Testis (tissue), 2 donors: ENCODE measurements at regions not wholly inside any gene's neighbourhood (a gene's known extent, or its start where the extent isn't known, plus 50 kb on each side); places are given as distances from the start of the nearest gene placed in this dataset.

Source experiments
- DNase-seq: peaks from one replicate; pipeline ENCODE4 v3.0.0-alpha.2; 2019
- H3K27ac ChIP-seq, 2 donors: fragments of 200-600 bp; sonication (generic); one replicate each; pipeline ENCODE4 v1.5.1; 2019
- H3K27me3 ChIP-seq: fragments of 200-600 bp; sonication (generic); one replicate; pipeline ENCODE4 v1.5.1; 2019
- H3K36me3 ChIP-seq: fragments of 200-600 bp; sonication (generic); one replicate; pipeline ENCODE4 v1.5.1; 2017; ENCODE audit warnings: low read depth; ENCODE audit errors: missing control alignments
- H3K4me1 ChIP-seq: fragments of 200-600 bp; sonication (generic); one replicate; pipeline ENCODE4 v1.5.1; 2019
- H3K4me3 ChIP-seq, 2 donors: fragments of 200-600 bp; sonication (generic); one replicate each; pipeline ENCODE4 v1.5.1; 2017 to 2019
- H3K9me3 ChIP-seq: fragments of 200-600 bp; sonication (generic); one replicate; pipeline ENCODE4 v1.5.1; 2017
- POLR2A ChIP-seq: fragments of 450-650 bp; IDR thresholded peaks from one replicate; pipeline ENCODE4 v1.6.1; 2017; ENCODE audit warnings: antibody characterized with exemption, mild to moderate bottlenecking, moderate library complexity
- WGBS, 2 donors: methylation state at CpG; one replicate each; pipeline ENCODE4 v1.1.5; 2018; 5-methylcytosine and 5-hydroxymethylcytosine counted together
- intact Hi-C: fragments of 100-400 bp; cut with DNase I; formaldehyde crosslinking; loops from one replicate; pipeline ENCODE4 v1.15.1; 2023; ENCODE audit warnings: low total_unique reads
- TF ChIP-seq, protein P1 (sequence below), 3 experiments: fragments of 450-650 bp in 2 of 3; fragments of 200-600 bp in 1 of 3; sonication (generic) in 1 of 3; IDR thresholded peaks; one replicate each; pipeline ENCODE4 v1.5.1; 2016 to 2019; ENCODE audit warnings: antibody characterized with exemption in 3 of 3, mild to moderate bottlenecking in 2 of 3, moderate library complexity in 1 of 3

DNA sequence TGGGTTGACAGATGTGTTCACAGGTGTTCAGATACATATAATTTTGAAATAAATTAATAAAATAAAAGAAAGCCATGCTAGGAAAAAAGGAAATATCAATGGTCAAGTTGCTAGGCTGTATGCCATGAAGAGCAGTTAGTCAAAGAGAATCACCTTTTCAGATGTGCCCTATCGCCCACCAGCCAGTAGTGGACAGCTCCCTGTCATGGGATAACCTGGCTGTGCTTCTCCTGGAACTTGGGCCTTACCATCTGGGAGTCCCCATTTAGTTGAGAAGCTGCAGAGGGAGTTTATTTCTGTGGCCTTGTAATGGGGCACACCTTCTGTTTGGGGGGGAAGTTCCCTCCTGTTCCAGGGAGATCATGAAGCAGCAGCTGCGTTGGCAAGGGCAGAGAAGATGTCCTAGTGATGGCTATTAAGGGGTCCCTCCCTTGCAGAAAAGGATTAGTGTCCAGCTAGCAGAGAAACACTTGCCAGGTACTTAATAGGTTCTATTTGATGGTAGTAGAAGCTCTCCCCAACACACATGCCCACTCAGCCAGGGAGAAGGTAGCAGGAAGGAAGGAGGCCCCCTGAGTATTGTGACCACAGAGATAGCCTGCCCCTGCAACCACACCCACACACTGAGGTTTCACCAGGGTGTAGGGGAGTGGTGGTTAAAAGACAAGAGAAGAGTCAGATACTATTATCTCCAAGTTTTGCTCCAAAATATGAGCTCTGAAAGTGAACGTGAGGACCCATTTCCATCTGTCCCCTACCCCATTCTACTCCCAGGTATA is 117.7 kb downstream of the B3GNT2 start:
- peaks cover 7% of the 10 kb centered on the region for H3K4me1 ChIP-seq
- WGBS, 2 donors = 74 to 90% methylated on average over 3 of the region's 3 CpGs
- H3K9me3 ChIP-seq = no peaks in the 10 kb centered on the region
- H3K27ac ChIP-seq = no peak overlapping the region
- H3K27me3 ChIP-seq = no peaks in the 10 kb centered on the region
- TF ChIP-seq, protein P1, sequence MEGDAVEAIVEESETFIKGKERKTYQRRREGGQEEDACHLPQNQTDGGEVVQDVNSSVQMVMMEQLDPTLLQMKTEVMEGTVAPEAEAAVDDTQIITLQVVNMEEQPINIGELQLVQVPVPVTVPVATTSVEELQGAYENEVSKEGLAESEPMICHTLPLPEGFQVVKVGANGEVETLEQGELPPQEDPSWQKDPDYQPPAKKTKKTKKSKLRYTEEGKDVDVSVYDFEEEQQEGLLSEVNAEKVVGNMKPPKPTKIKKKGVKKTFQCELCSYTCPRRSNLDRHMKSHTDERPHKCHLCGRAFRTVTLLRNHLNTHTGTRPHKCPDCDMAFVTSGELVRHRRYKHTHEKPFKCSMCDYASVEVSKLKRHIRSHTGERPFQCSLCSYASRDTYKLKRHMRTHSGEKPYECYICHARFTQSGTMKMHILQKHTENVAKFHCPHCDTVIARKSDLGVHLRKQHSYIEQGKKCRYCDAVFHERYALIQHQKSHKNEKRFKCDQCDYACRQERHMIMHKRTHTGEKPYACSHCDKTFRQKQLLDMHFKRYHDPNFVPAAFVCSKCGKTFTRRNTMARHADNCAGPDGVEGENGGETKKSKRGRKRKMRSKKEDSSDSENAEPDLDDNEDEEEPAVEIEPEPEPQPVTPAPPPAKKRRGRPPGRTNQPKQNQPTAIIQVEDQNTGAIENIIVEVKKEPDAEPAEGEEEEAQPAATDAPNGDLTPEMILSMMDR (IDR thresholded peaks at IDR 0.05) = no peak
- TF ChIP-seq POLR2A = no peak
- H3K4me3 ChIP-seq = no peak overlapping the region
- DNase-seq = no peak
- H3K36me3 ChIP-seq = no peaks in the 10 kb centered on the region
- intact Hi-C loops = no loop called here

DNA sequence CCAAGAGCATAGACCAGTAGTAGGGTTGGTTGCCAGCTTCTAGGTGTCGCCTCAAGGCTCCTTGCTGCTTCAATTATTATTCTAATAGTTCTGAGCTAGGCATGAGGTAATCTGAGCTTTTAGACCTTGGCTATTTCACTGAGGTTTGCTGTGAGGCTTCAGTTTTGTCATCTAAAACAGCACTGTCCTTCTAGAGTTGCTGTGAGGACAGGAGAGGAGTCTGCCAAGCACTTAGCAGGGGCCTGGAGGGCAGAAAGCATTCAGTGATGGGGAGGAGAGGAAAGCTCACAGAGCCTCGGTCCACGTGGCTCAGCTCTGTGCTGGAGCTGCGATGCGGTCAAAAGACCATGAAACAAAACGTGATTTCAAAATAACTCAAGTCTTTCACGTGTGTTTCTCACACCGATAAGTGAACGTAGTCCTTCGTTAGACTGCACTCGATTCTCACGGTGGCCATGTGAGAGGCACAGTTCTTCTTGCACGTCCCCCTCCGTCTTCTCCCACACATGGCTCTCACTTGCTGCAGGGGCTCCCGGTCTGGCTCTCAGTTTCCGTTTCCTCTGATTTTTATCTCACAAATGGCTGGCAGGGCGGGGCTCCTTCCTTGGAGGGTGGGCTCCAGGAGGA is 113.7 kb downstream of the B3GNT2 start:
- Histone ChIP-seq H3K27ac (no peak overlapping the region), H3K4me1 (peaks cover 3% of the 10 kb centered on the region), H3K4me3 (no peak overlapping the region), H3K27me3 (no peaks in the 10 kb centered on the region), H3K9me3 (no peaks in the 10 kb centered on the region), H3K36me3 (no peaks in the 10 kb centered on the region)
- 50 to 52% methylated on average over 17 of the region's 17 CpGs for WGBS, 2 donors
- TF ChIP-seq POLR2A = no peak
- TF ChIP-seq, protein P1 (IDR thresholded peaks at IDR 0.05) = no peak
- DNase-seq = no peak
- intact Hi-C loops = no loop called here

DNA sequence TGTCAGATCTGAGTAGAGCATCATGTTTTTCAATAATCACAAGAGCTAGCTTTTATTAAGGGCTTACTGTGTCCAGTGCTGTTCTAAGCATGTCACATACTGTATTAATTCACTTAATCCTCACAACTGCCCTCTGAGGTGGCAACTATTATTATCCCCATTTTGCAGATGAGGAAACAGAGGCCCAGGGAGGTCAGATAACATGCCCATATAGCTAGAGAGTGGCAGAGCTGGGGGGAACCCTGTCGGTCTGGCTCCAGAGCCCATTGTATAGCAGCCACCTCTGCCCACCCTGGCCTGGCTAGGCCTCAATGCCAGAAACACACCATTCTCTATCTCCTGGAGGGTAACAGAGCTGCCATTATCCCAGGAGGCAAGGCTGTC is 113.2 kb downstream of the B3GNT2 start:
- H3K4me1 ChIP-seq = peaks cover 3% of the 10 kb centered on the region
- TF ChIP-seq POLR2A = no peak
- TF ChIP-seq, protein P1 (IDR thresholded peaks at IDR 0.05) = no peak
- no peak overlapping the region for H3K27ac ChIP-seq
- intact Hi-C loops = no loop called here
- 94 to 100% methylated on average over 1 of the region's 1 CpG for WGBS, 2 donors
- H3K27me3 ChIP-seq = no peaks in the 10 kb centered on the region
- H3K9me3 ChIP-seq = no peaks in the 10 kb centered on the region
- H3K4me3 ChIP-seq = no peak overlapping the region
- H3K36me3 ChIP-seq = no peaks in the 10 kb centered on the region
- no peak for DNase-seq

DNA sequence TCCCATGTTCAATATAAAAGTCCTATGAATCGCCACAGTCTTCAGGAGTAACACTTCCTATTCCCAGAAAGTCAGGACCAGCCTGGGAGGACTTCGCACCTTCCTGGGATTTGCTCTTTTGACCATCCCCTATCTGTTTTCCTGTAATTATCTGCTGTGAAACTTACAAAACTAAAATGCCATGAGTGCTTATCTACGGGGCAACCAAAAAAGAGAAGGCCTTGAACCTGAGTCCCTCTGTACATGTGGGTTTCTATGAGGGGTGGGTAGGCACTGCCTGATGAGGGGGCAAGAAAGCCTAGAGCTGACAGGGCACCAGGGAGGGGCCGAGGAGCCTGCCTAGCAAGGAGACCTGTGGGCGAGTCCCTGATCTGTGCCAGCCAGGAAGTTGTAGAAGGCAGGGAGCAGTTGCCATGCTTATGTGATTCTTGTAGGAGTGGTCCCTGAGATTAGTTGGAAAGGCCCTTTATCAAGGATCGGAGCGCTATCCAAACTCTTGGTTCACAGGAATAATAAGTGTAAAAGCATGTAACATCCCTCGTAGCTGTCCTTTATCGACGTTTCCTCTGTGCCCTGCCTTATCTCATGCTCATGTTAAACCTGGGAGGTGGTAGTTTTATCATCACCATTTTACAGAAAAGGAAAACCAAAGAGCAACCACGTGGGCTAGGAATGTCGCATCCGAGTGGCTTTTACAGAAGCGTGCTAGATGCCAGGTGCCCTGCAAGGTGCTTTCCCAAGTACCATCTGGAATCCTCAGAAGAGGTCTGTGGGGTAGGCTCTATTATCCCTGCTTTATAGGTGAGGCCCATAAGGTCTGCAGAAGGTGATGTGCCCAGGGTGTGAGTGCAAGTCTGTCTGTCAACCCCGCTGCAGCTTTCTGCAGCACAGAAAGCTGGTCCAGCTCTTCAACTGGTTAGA is 111.8 kb downstream of the B3GNT2 start:
- H3K36me3 ChIP-seq = no peaks in the 10 kb centered on the region
- DNase-seq = no peak
- H3K27ac ChIP-seq = no peak overlapping the region
- intact Hi-C loops = no loop called here
- no peak for TF ChIP-seq POLR2A
- TF ChIP-seq, protein P1 (IDR thresholded peaks at IDR 0.05) = no peak
- peaks cover 3% of the 10 kb centered on the region for H3K4me1 ChIP-seq
- no peaks in the 10 kb centered on the region for H3K9me3 ChIP-seq
- WGBS, 2 donors = 67 to 81% methylated on average over 15 of the region's 15 CpGs
- no peaks in the 10 kb centered on the region for H3K27me3 ChIP-seq
- no peak overlapping the region for H3K4me3 ChIP-seq
